VCaP (cell line): ENCODE measurements at regions not wholly inside any gene's neighbourhood (a gene's known extent, or its start where the extent isn't known, plus 50 kb on each side); places are given as distances from the start of the nearest gene placed in this dataset.

ENCODE experiments used
- H3K27ac ChIP-seq: fragments of 450-650 bp; 2 replicates; pipeline ENCODE4 v1.5.1; 2017
- CTCF ChIP-seq: fragments of 450-650 bp; conservative IDR thresholded peaks from 2 replicates; pipeline ENCODE4 v1.5.1; 2017; ENCODE audit warnings: mild to moderate bottlenecking, moderate library complexity

GRCh38 chr14:89707086-89707485 is 247.4 kb downstream of the EFCAB11 start:
- H3K27ac ChIP-seq, result no peak overlapping the region
- no peak for TF ChIP-seq CTCF

GRCh38 chr14:89702876-89703200 is 251.7 kb downstream of the EFCAB11 start:
- TF ChIP-seq CTCF, result no peak

GRCh38 chr14:89702073-89702875 is 252.3 kb downstream of the EFCAB11 start:
- TF ChIP-seq CTCF, result no peak
- peak overlapping the region; percentile 36; the same call in 1 of the 2 replicates for H3K27ac ChIP-seq

More at GRCh38 chr14:89702876-89703200, 251.7 kb downstream of the EFCAB11 start:
- no peak overlapping the region for H3K27ac ChIP-seq

GRCh38 chr14:89701211-89702043 is 253.1 kb downstream of the EFCAB11 start:
- TF ChIP-seq CTCF, result no peak
- H3K27ac ChIP-seq, result peak overlapping the region; percentile 37; the same call in 1 of the 2 replicates

- peak overlapping the region; percentile 37; the same call in 1 of the 2 replicates for H3K27ac ChIP-seq
Measured at GRCh38 chr14:89700801-89701200, 253.7 kb downstream of the EFCAB11 start.

GRCh38 chr14:89699071-89699470 is 255.5 kb downstream of the EFCAB11 start:
- no peak overlapping the region for H3K27ac ChIP-seq
- TF ChIP-seq CTCF, result no peak

More at GRCh38 chr14:89700801-89701200, 253.7 kb downstream of the EFCAB11 start:
- TF ChIP-seq CTCF, result no peak
